ENCODE measurements at regions not wholly inside any gene's neighbourhood (a gene's known extent, or its start where the extent isn't known, plus 50 kb on each side); places are given as distances from the start of the nearest gene placed in this dataset.

DNA sequence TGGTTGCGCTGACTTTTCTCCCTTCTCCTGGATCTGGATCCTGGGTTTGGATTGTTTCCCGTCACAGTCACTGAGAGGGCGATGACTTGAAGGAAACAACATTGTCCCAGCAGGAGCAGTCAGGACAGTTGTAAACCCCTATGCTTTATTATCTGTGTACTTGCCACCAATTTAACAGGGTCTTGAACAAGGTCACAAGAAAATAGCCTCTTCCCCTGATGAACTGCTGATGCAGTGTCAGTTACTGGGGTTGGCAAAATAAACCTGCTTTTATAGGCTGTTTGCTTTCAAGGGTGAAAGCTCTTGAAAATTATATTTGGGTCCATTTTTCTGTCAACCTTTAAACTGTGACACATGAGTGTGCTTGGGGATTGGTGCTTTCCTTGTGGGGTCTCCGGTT lies 238.9 kb downstream of the ACTR3B start:
- H3K4me3 ChIP-seq (ENCODE audit: low read depth, low read length) = no peak overlapping the region
- no peaks in the 10 kb centered on the region for H3K9me3 ChIP-seq (ENCODE audit: control insufficient read depth, insufficient read depth, low read depth, low read length)
- CTCF ChIA-PET = no interaction called here
- POLR2A ChIA-PET = no interaction called here
- H3K4me1 ChIP-seq (ENCODE audit: control insufficient read depth, insufficient read depth, low read length) = no peaks in the 10 kb centered on the region
- TF ChIP-seq ZFHX2 (tag by site-specific recombination; conservative IDR thresholded peaks at IDR 0.05) (no peak), SETDB1 (IDR thresholded peaks at IDR 0.05; ENCODE audit: insufficient read length, low read length) (peak; percentile 54), ZNF621 (tag by site-specific recombination; IDR thresholded peaks at IDR 0.05) (no peak), BCL11A (tag by site-specific recombination; IDR thresholded peaks at IDR 0.05; ENCODE audit: low read depth) (no peak), MYNN (tag by site-specific recombination; IDR thresholded peaks at IDR 0.05; ENCODE audit: borderline replicate concordance) (no peak)
- TF ChIP-seq, protein P1, sequence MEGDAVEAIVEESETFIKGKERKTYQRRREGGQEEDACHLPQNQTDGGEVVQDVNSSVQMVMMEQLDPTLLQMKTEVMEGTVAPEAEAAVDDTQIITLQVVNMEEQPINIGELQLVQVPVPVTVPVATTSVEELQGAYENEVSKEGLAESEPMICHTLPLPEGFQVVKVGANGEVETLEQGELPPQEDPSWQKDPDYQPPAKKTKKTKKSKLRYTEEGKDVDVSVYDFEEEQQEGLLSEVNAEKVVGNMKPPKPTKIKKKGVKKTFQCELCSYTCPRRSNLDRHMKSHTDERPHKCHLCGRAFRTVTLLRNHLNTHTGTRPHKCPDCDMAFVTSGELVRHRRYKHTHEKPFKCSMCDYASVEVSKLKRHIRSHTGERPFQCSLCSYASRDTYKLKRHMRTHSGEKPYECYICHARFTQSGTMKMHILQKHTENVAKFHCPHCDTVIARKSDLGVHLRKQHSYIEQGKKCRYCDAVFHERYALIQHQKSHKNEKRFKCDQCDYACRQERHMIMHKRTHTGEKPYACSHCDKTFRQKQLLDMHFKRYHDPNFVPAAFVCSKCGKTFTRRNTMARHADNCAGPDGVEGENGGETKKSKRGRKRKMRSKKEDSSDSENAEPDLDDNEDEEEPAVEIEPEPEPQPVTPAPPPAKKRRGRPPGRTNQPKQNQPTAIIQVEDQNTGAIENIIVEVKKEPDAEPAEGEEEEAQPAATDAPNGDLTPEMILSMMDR (tag by site-specific recombination; IDR thresholded peaks at IDR 0.05) = no peak
- H3K36me3 ChIP-seq (ENCODE audit: control insufficient read depth in 2 of 2, insufficient read depth in 1 of 2, low read length in 2 of 2) = no peaks in the 10 kb centered on the region
- H3K27ac ChIP-seq (ENCODE audit: extremely low read depth, low read depth, low read length) = no peak overlapping the region

DNA sequence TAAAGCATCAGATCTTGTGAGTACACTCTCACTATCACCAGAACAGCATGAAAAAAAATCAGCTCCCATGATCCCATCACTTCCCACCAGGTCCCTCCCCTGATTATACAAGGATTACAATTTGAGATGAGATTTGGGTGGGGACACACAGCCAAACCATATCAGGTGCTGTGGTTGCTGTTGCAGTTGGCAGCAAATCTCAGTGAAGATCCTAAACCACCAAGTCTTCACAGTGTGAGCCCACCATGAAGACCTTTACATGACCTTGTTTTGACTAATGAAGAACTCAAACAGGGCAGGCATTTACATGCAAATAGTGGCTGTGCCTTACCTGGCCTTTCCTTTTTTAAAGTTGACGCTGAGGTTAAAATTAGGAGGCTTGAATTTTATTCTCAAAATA lies 242.6 kb downstream of the ACTR3B start:
- Histone ChIP-seq H3K36me3 (ENCODE audit: control insufficient read depth in 2 of 2, insufficient read depth in 1 of 2, low read length in 2 of 2) (no peaks in the 10 kb centered on the region), H3K27ac (ENCODE audit: extremely low read depth, low read depth, low read length) (no peak overlapping the region), H3K4me1 (ENCODE audit: control insufficient read depth, insufficient read depth, low read length) (no peaks in the 10 kb centered on the region), H3K4me3 (ENCODE audit: low read depth, low read length) (no peak overlapping the region), H3K9me3 (ENCODE audit: control insufficient read depth, insufficient read depth, low read depth, low read length) (no peaks in the 10 kb centered on the region)
- no peak for TF ChIP-seq ZNF629 (tag by site-specific recombination; IDR thresholded peaks at IDR 0.05)
- TF ChIP-seq ZNF214 (tag by site-specific recombination; IDR thresholded peaks at IDR 0.05; ENCODE audit: borderline replicate concordance) = no peak
- no peak for TF ChIP-seq BCL11B (tag by site-specific recombination; IDR thresholded peaks at IDR 0.05; ENCODE audit: low read depth)
- no peak for TF ChIP-seq ZNF10 (tag by site-specific recombination; IDR thresholded peaks at IDR 0.05)
- no peak for TF ChIP-seq ZNF302 (tag by site-specific recombination; IDR thresholded peaks at IDR 0.05; ENCODE audit: low read depth)
- CTCF ChIA-PET = no interaction called here
- POLR2A ChIA-PET = no interaction called here

DNA sequence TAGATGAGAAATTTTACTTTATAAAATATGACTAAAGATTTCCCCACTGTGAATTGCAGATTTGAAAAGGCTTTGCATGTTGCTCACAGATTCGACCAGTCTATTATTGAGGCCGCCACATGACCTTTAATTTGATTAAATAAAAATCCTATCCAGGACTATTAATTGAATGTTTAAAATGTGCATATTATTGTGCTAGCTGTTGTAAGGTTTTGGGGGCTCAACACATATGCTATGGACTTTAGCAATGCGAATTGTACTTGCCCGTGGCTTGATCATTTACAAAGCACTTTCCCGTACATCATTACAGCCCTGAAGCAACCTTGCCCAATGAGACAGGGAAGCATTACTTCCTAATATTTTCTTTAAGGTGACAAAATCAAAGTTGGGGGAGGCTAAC lies 243.0 kb downstream of the ACTR3B start:
- Histone ChIP-seq H3K4me1 (ENCODE audit: control insufficient read depth, insufficient read depth, low read length) (no peaks in the 10 kb centered on the region), H3K36me3 (ENCODE audit: control insufficient read depth in 2 of 2, insufficient read depth in 1 of 2, low read length in 2 of 2) (no peaks in the 10 kb centered on the region), H3K4me3 (ENCODE audit: low read depth, low read length) (no peak overlapping the region), H3K9me3 (ENCODE audit: control insufficient read depth, insufficient read depth, low read depth, low read length) (no peaks in the 10 kb centered on the region), H3K27ac (ENCODE audit: extremely low read depth, low read depth, low read length) (no peak overlapping the region)
- ChIA-PET CTCF (no interaction called here), POLR2A (no interaction called here)
- TF ChIP-seq, protein P2, sequence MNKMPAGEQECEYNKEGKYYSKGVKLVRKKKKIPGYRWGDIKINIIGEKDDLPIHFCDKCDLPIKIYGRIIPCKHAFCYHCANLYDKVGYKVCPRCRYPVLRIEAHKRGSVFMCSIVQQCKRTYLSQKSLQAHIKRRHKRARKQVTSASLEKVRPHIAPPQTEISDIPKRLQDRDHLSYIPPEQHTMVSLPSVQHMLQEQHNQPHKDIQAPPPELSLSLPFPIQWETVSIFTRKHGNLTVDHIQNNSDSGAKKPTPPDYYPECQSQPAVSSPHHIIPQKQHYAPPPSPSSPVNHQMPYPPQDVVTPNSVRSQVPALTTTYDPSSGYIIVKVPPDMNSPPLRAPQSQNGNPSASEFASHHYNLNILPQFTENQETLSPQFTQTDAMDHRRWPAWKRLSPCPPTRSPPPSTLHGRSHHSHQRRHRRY (tag by site-specific recombination; IDR thresholded peaks at IDR 0.05) = no peak
- TF ChIP-seq ZNF776 (tag by site-specific recombination; IDR thresholded peaks at IDR 0.05; ENCODE audit: borderline replicate concordance) (no peak), ZNF549 (tag by site-specific recombination; IDR thresholded peaks at IDR 0.05) (no peak), ZFP3 (tag by site-specific recombination; IDR thresholded peaks at IDR 0.05; ENCODE audit: low read depth) (no peak), MEIS1 (CRISPR knock-in tag; IDR thresholded peaks at IDR 0.05; ENCODE audit: borderline replicate concordance) (no peak), ZNF274 (IDR thresholded peaks at IDR 0.05; ENCODE audit: low read length) (no peak), ZNF274 (tag by site-specific recombination; IDR thresholded peaks at IDR 0.05; ENCODE audit: borderline replicate concordance) (no peak), ZNF221 (tag by site-specific recombination; IDR thresholded peaks at IDR 0.05; ENCODE audit: borderline replicate concordance) (no peak), BCL11B (tag by site-specific recombination; IDR thresholded peaks at IDR 0.05; ENCODE audit: low read depth) (no peak), ZNF677 (tag by site-specific recombination; IDR thresholded peaks at IDR 0.05) (no peak)
- TF ChIP-seq, protein P3, sequence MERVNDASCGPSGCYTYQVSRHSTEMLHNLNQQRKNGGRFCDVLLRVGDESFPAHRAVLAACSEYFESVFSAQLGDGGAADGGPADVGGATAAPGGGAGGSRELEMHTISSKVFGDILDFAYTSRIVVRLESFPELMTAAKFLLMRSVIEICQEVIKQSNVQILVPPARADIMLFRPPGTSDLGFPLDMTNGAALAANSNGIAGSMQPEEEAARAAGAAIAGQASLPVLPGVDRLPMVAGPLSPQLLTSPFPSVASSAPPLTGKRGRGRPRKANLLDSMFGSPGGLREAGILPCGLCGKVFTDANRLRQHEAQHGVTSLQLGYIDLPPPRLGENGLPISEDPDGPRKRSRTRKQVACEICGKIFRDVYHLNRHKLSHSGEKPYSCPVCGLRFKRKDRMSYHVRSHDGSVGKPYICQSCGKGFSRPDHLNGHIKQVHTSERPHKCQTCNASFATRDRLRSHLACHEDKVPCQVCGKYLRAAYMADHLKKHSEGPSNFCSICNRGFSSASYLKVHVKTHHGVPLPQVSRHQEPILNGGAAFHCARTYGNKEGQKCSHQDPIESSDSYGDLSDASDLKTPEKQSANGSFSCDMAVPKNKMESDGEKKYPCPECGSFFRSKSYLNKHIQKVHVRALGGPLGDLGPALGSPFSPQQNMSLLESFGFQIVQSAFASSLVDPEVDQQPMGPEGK (tag by site-specific recombination; IDR thresholded peaks at IDR 0.05) = no peak
- TF ChIP-seq, protein P4, sequence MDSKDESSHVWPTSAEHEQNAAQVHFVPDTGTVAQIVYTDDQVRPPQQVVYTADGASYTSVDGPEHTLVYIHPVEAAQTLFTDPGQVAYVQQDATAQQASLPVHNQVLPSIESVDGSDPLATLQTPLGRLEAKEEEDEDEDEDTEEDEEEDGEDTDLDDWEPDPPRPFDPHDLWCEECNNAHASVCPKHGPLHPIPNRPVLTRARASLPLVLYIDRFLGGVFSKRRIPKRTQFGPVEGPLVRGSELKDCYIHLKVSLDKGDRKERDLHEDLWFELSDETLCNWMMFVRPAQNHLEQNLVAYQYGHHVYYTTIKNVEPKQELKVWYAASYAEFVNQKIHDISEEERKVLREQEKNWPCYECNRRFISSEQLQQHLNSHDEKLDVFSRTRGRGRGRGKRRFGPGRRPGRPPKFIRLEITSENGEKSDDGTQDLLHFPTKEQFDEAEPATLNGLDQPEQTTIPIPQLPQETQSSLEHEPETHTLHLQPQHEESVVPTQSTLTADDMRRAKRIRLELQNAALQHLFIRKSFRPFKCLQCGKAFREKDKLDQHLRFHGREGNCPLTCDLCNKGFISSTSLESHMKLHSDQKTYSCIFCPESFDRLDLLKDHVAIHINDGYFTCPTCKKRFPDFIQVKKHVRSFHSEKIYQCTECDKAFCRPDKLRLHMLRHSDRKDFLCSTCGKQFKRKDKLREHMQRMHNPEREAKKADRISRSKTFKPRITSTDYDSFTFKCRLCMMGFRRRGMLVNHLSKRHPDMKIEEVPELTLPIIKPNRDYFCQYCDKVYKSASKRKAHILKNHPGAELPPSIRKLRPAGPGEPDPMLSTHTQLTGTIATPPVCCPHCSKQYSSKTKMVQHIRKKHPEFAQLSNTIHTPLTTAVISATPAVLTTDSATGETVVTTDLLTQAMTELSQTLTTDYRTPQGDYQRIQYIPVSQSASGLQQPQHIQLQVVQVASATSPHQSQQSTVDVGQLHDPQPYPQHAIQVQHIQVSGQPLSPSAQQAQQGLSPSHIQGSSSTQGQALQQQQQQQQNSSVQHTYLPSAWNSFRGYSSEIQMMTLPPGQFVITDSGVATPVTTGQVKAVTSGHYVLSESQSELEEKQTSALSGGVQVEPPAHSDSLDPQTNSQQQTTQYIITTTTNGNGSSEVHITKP (tag by site-specific recombination; IDR thresholded peaks at IDR 0.05) = no peak
